SU-DHL-6 (cell line): ENCODE measurements at regions not wholly inside any gene's neighbourhood (a gene's known extent, or its start where the extent isn't known, plus 50 kb on each side); places are given as distances from the start of the nearest gene placed in this dataset.

ENCODE experiments used
- CTCF ChIP-seq: fragments of 200-600 bp; sonication (generic); IDR thresholded peaks from one replicate; pipeline ENCODE4 v1.5.1; 2017; ENCODE audit warnings: antibody characterized with exemption, mild to moderate bottlenecking, low read length, moderate library complexity; ENCODE audit not compliant: insufficient read depth, poor library complexity, severe bottlenecking
- EZH2phosphoT487 ChIP-seq: fragments of 200-600 bp; sonication (generic), shearing (Covaris generic); conservative IDR thresholded peaks from 2 replicates; pipeline ENCODE4 v1.6.1; 2018; ENCODE audit warnings: mild to moderate bottlenecking, antibody characterized with exemption, low read length, moderate library complexity, mixed read lengths

DNA sequence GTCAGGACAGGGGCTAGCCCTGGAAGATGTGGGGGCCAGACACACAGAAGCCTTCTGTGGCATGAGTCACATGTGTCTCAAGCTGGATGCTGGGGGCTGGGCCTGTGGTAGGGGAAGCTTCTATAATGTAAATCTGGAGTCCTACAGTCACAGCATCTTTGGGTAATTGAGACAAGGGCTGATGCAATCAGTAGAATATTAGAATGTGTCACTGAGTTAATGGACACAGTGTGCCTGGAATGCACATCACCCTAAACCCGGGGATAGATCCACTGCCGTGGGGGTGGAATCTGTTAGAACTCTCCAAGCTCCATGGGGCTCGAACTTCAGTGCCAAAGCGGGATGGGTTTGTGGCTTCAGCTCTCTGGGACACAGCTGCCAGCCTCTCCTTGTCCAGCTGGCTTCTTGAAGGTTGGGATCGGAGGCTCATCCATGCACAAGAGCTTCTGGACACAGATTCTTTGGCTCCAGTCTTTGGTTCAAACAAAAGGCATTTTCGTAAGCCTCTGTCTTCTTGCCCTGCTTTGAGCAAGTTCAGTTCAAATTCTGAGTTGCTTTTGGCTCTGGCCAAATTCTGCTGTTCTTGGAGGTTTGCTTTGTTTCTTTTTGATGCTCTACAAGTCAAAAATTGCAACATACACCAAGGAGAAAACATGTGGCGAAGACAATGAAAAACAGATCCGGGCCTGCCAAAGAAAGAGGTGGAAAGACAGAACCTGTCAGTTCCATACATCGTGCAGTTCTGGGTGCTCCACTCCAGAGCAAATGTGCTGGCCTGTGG is 194.8 kb upstream of the ZNF32 start:
- TF ChIP-seq CTCF = no peak
- no peak for TF ChIP-seq EZH2phosphoT487
